ENCODE measurements at regions not wholly inside any gene's neighbourhood (a gene's known extent, or its start where the extent isn't known, plus 50 kb on each side); places are given as distances from the start of the nearest gene placed in this dataset.

DNA sequence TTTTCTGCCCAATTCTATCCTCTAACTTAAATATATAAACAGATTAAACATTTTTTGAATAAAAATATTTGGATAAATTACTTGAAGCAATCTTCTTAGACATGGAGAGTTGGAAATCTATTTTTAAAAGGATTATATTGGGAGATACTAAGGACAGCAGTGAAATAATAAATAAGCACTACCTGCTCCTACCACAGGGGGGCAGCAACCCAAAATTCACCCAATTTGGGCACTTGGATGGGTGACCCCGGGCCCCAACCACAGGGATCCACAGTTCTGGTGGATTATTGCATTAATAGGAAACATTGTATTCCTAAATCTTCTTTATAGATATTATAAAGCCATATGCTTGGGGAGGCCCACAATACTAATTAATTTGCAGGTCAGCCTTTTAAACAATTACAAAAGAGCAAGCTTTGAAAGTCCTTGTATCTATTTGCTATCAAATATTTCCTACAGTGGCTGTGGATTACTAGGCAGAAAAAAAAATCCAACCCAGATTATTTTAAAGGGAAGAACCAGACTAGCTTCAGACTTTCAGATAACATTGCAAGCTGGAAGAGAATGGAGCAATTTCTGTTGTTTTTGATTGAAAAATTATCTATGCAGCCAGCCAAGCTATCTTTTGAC is 66.4 kb upstream of the PDE10A start:
- TF ChIP-seq CTCF (IDR thresholded peaks at IDR 0.05), result peak; percentile 56 to 76 (median 70)
- TF ChIP-seq EP300 (IDR thresholded peaks at IDR 0.05), result no peak
- TF ChIP-seq POLR2A (IDR thresholded peaks at IDR 0.05; ENCODE audit: low read depth), result no peak
- no peak for TF ChIP-seq POLR2AphosphoS5 (IDR thresholded peaks at IDR 0.05)

Data from esophagus muscularis mucosa (tissue), 4 donors.